OCI-LY7 (cell line): ENCODE measurements at regions not wholly inside any gene's neighbourhood (a gene's known extent, or its start where the extent isn't known, plus 50 kb on each side); places are given as distances from the start of the nearest gene placed in this dataset.

Source experiments
- EZH2phosphoT487 ChIP-seq: fragments of 200-600 bp; sonication (generic); IDR thresholded peaks from 2 replicates; pipeline ENCODE4 v1.6.1; 2018; ENCODE audit warnings: low read depth, borderline replicate concordance, mild to moderate bottlenecking, mixed run types, antibody characterized with exemption, low read length, moderate library complexity, mixed read lengths
- TF ChIP-seq, protein P1 (sequence below): fragments of 200-600 bp; sonication (generic); conservative IDR thresholded peaks from 2 replicates; pipeline ENCODE4 v1.5.1; 2014; ENCODE audit warnings: mild to moderate bottlenecking, antibody characterized with exemption, low read length, moderate library complexity, mixed read lengths

DNA sequence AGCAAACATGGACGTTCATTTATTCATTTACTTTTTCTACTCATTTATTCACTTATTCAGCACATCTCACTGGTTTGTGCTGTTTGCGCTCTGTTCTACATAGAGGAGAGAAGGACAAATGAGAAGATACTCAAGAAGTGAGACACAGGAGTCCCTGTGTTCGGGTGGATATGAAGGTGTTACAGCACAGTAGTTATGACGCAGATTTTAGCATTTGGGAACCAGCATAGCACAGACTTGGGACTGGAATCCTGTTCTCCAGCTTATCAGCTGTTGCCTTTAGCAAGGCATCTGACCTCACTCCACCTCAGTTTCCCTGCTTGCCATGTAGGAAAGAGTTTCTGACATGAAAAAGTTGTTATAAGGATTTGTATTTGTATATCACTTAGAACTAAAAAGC lies 430.1 kb downstream of the MAFB start:
- TF ChIP-seq, protein P1, sequence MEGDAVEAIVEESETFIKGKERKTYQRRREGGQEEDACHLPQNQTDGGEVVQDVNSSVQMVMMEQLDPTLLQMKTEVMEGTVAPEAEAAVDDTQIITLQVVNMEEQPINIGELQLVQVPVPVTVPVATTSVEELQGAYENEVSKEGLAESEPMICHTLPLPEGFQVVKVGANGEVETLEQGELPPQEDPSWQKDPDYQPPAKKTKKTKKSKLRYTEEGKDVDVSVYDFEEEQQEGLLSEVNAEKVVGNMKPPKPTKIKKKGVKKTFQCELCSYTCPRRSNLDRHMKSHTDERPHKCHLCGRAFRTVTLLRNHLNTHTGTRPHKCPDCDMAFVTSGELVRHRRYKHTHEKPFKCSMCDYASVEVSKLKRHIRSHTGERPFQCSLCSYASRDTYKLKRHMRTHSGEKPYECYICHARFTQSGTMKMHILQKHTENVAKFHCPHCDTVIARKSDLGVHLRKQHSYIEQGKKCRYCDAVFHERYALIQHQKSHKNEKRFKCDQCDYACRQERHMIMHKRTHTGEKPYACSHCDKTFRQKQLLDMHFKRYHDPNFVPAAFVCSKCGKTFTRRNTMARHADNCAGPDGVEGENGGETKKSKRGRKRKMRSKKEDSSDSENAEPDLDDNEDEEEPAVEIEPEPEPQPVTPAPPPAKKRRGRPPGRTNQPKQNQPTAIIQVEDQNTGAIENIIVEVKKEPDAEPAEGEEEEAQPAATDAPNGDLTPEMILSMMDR, result no peak
- TF ChIP-seq EZH2phosphoT487, result no peak
